ENCODE measurements at regions not wholly inside any gene's neighbourhood (a gene's known extent, or its start where the extent isn't known, plus 50 kb on each side); places are given as distances from the start of the nearest gene placed in this dataset.

GRCh38 chr9:134569626-134570025 lies 72.0 kb upstream of the COL5A1 start:
- BruUV-seq (replicated peaks), result no TSS peak
- peaks cover 9% of the 10 kb centered on the region for H3K4me1 ChIP-seq (ENCODE audit: insufficient read depth, low read length, poor library complexity, severe bottlenecking)
- H3K9me3 ChIP-seq (ENCODE audit: low read depth, low read length, poor library complexity, severe bottlenecking), result no peaks in the 10 kb centered on the region
- no peak overlapping the region for H3K27ac ChIP-seq (ENCODE audit: low read depth, low read length, poor library complexity, severe bottlenecking)
- POLR2A ChIA-PET (ENCODE audit: low non-redundant PET), result no interaction called here
- H3K4me3 ChIP-seq (ENCODE audit: low read depth, low read length, poor library complexity, severe bottlenecking), result no peak overlapping the region
- CTCF ChIA-PET, result no interaction called here
- DNase-seq (ENCODE audit: low spot score), result no peak
- no peaks in the 10 kb centered on the region for H3K27me3 ChIP-seq (replicated peaks; ENCODE audit: insufficient read depth, low read depth, low read length, poor library complexity)
- no peaks in the 10 kb centered on the region for H3K36me3 ChIP-seq (ENCODE audit: insufficient read depth, low read length, poor library complexity, severe bottlenecking)
- TF ChIP-seq CTCF (conservative IDR thresholded peaks at IDR 0.05; ENCODE audit: low read depth, low read length) (no peak), EZH2 (IDR thresholded peaks at IDR 0.05; ENCODE audit: borderline replicate concordance, low read depth, low read length, poor library complexity, severe bottlenecking) (no peak)
- intact Hi-C loops (cut with micrococcal nuclease; ENCODE audit: unreplicated experiment), result no loop called here

- BruUV-seq (replicated peaks), result no TSS peak
- Histone ChIP-seq H3K4me1 (ENCODE audit: insufficient read depth, low read length, poor library complexity, severe bottlenecking) (peaks cover 9% of the 10 kb centered on the region), H3K4me3 (ENCODE audit: low read depth, low read length, poor library complexity, severe bottlenecking) (no peak overlapping the region), H3K36me3 (ENCODE audit: insufficient read depth, low read length, poor library complexity, severe bottlenecking) (no peaks in the 10 kb centered on the region), H3K27ac (ENCODE audit: low read depth, low read length, poor library complexity, severe bottlenecking) (peak overlapping the region; percentile 11), H3K27me3 (replicated peaks; ENCODE audit: insufficient read depth, low read depth, low read length, poor library complexity) (no peaks in the 10 kb centered on the region), H3K9me3 (ENCODE audit: low read depth, low read length, poor library complexity, severe bottlenecking) (no peaks in the 10 kb centered on the region)
- TF ChIP-seq CTCF (conservative IDR thresholded peaks at IDR 0.05; ENCODE audit: low read depth, low read length) (no peak), EZH2 (IDR thresholded peaks at IDR 0.05; ENCODE audit: borderline replicate concordance, low read depth, low read length, poor library complexity, severe bottlenecking) (no peak)
- intact Hi-C loops (cut with micrococcal nuclease; ENCODE audit: unreplicated experiment), result no loop called here
- ChIA-PET POLR2A (ENCODE audit: low non-redundant PET) (no interaction called here), CTCF (no interaction called here)
- peak; percentile 60 for DNase-seq (ENCODE audit: low spot score)
Observed at GRCh38 chr9:134570151-134570621, 71.4 kb upstream of the COL5A1 start.

- POLR2A ChIA-PET (ENCODE audit: low non-redundant PET), result no interaction called here
- DNase-seq (ENCODE audit: low spot score), result peak; percentile 58
- no TSS peak for BruUV-seq (replicated peaks)
- no peaks in the 10 kb centered on the region for H3K36me3 ChIP-seq (ENCODE audit: insufficient read depth, low read length, poor library complexity, severe bottlenecking)
- H3K4me3 ChIP-seq (ENCODE audit: low read depth, low read length, poor library complexity, severe bottlenecking), result no peak overlapping the region
- H3K9me3 ChIP-seq (ENCODE audit: low read depth, low read length, poor library complexity, severe bottlenecking), result no peaks in the 10 kb centered on the region
- H3K27me3 ChIP-seq (replicated peaks; ENCODE audit: insufficient read depth, low read depth, low read length, poor library complexity), result no peaks in the 10 kb centered on the region
- peaks cover 9% of the 10 kb centered on the region for H3K4me1 ChIP-seq (ENCODE audit: insufficient read depth, low read length, poor library complexity, severe bottlenecking)
- TF ChIP-seq CTCF (conservative IDR thresholded peaks at IDR 0.05; ENCODE audit: low read depth, low read length), result no peak
- no peak for TF ChIP-seq EZH2 (IDR thresholded peaks at IDR 0.05; ENCODE audit: borderline replicate concordance, low read depth, low read length, poor library complexity, severe bottlenecking)
- CTCF ChIA-PET, result no interaction called here
- peak overlapping the region; percentile 11 for H3K27ac ChIP-seq (ENCODE audit: low read depth, low read length, poor library complexity, severe bottlenecking)
- intact Hi-C loops (cut with micrococcal nuclease; ENCODE audit: unreplicated experiment), result no loop called here
Observed at GRCh38 chr9:134570711-134571325, 70.8 kb upstream of the COL5A1 start.
